ENCODE measurements at regions not wholly inside any gene's neighbourhood (a gene's known extent, or its start where the extent isn't known, plus 50 kb on each side); places are given as distances from the start of the nearest gene placed in this dataset.

DNA sequence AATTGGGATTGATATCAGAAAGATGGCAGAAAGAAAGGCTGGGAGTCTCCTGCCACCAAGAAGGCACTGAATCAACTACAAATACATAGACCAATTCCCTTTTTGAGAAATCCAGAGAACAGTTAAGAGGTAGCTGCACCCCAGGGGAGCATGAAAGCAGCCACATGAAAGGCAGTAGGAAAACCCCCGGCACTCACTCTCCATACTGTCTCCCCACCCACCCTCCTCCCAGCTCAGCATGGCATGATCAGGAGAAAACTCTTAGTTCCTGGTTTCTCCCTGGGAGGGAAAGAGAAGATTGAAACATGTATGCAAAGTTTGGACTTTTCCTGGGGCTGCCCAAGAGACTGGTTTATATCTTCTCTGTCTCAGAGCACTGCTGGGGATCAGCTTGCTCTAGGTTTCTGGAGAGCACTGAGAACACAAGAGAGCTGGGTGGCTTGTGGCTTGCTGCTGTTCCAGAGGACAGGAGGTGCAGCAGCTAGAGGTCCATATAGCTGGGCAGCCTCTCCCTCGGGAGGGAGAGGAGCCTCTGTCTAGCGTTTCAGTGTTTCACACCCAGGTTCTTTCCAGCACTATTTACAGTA is 305.7 kb downstream of the PDGFC start:
- Histone ChIP-seq H3K4me1 (no peaks in the 10 kb centered on the region), H3K27me3 (no peaks in the 10 kb centered on the region), H3K36me3 (no peaks in the 10 kb centered on the region), H3K9me3 (no peaks in the 10 kb centered on the region), H3K4me3 (no peak overlapping the region), H3K27ac (no peak overlapping the region)
- ATAC-seq = no peak
- WGBS, 2 donors = 74 to 85% methylated on average over 3 of the region's 3 CpGs
- FAIRE-seq = no peak
- intact Hi-C loops (cut with DNase I) = no loop called here
- no peak for TF ChIP-seq CTCF (IDR thresholded peaks at IDR 0.05)
- DNase-seq = no peak

DNA sequence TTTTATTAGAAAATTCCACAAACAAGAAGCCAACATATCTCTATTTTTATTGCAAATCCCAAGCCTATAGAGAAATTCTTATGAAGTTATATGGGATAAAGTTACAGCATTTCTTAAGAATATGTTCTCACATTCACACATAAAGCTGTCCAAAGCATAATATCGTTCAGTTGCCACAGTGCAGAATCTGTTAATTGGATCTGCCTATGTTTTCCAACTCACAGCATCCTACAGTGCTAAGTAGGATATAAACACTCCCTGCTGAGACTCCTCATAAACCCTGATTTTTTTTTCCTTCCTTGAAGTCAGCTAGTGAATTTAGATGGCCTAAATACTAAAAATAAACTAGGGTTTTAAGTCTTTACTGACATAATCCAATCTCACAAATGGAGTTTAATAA is 307.9 kb downstream of the PDGFC start:
- H3K9me3 ChIP-seq = no peaks in the 10 kb centered on the region
- H3K27ac ChIP-seq = no peak overlapping the region
- FAIRE-seq (no peak), ATAC-seq (no peak), DNase-seq (no peak)
- H3K36me3 ChIP-seq = no peaks in the 10 kb centered on the region
- WGBS, 2 donors = 53 to 58% methylated on average over 1 of the region's 1 CpG
- H3K4me3 ChIP-seq = no peak overlapping the region
- intact Hi-C loops (cut with DNase I) = no loop called here
- H3K27me3 ChIP-seq = no peaks in the 10 kb centered on the region
- no peak for TF ChIP-seq CTCF (IDR thresholded peaks at IDR 0.05)
- no peaks in the 10 kb centered on the region for H3K4me1 ChIP-seq

DNA sequence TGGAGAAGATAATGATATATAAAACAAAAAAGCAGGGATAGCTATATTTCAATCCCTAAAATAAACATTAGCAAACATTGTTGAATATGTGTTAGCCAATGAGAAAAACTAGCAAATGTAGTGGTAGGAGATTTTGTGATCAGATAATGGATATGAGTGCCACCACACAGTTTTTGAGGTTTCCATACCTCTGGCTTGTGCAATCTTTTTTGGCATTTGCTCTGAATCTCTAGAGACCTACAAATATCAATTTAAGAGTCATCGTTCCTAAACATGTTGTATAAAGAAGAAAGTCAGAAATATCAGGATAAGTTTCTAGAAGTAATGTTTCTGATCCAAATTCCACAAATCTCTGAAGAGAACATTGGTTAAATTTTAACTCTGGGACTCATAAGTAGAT is 308.7 kb downstream of the PDGFC start:
- Histone ChIP-seq H3K9me3 (no peaks in the 10 kb centered on the region), H3K27me3 (no peaks in the 10 kb centered on the region), H3K36me3 (no peaks in the 10 kb centered on the region), H3K4me3 (no peak overlapping the region), H3K27ac (no peak overlapping the region), H3K4me1 (no peaks in the 10 kb centered on the region)
- 32 to 51% methylated on average over 1 of the region's 1 CpG for WGBS, 2 donors
- no peak for FAIRE-seq
- no peak for DNase-seq
- TF ChIP-seq CTCF (IDR thresholded peaks at IDR 0.05) = no peak
- no peak for ATAC-seq
- intact Hi-C loops (cut with DNase I) = no loop called here

DNA sequence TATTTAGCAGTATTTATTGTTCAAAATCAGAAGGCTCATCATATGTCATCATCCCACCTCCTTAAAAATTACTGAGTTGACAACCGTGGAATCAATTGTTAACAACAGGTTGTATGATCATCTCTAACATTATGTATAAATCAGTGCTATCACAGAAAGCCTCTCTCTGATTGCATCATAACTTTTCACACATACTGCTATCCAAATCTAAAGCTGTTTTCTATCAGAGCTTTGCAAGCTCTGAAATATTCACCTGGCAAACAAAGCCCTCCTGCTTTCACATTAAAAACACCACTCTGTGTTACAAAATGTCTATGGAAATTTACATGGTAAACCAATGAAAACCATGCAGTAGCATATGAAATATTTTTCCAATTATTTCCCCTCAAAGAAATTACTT is 310.0 kb downstream of the PDGFC start:
- DNase-seq (no peak), FAIRE-seq (no peak), ATAC-seq (no peak)
- Histone ChIP-seq H3K27me3 (no peaks in the 10 kb centered on the region), H3K4me1 (no peaks in the 10 kb centered on the region), H3K27ac (no peak overlapping the region), H3K36me3 (no peaks in the 10 kb centered on the region), H3K9me3 (no peaks in the 10 kb centered on the region), H3K4me3 (no peak overlapping the region)
- intact Hi-C loops (cut with DNase I) = no loop called here
- 60 to 90% methylated on average over 1 of the region's 1 CpG for WGBS, 2 donors
- TF ChIP-seq CTCF (IDR thresholded peaks at IDR 0.05) = no peak

GRCh38 chr4:156660465-156660864 is 311.1 kb downstream of the PDGFC start:
- FAIRE-seq (no peak), DNase-seq (no peak), ATAC-seq (no peak)
- H3K4me3 ChIP-seq = no peak overlapping the region
- intact Hi-C loops (cut with DNase I) = no loop called here
- H3K27ac ChIP-seq = no peak overlapping the region
- H3K27me3 ChIP-seq = no peaks in the 10 kb centered on the region
- TF ChIP-seq CTCF (IDR thresholded peaks at IDR 0.05) = no peak
- WGBS, 2 donors = 77% methylated on average over 2 of the region's 2 CpGs
- H3K4me1 ChIP-seq = no peaks in the 10 kb centered on the region
- no peaks in the 10 kb centered on the region for H3K36me3 ChIP-seq
- no peaks in the 10 kb centered on the region for H3K9me3 ChIP-seq
